GM19240 (cell line): ENCODE measurements at regions not wholly inside any gene's neighbourhood (a gene's known extent, or its start where the extent isn't known, plus 50 kb on each side); places are given as distances from the start of the nearest gene placed in this dataset.
A peak's percentile ranks its signal among the peaks of the same experiment; 100 is the strongest.

ENCODE experiments used
- DNase-seq: peaks from one replicate; pipeline ENCODE4 v3.0.0; 2011; ENCODE audit warnings: low spot score; ENCODE audit not compliant: insufficient read length

GRCh38 chr15:66943456-66944095 is 121.8 kb upstream of the SMAD3 start:
- no peak for DNase-seq

GRCh38 chr15:66944121-66944520 is 121.3 kb upstream of the SMAD3 start:
- DNase-seq, result no peak

- DNase-seq, result no peak
Observed at GRCh38 chr15:66945286-66945685, 120.1 kb upstream of the SMAD3 start.

- no peak for DNase-seq
Observed at GRCh38 chr15:66945842-66946241, 119.6 kb upstream of the SMAD3 start.

GRCh38 chr15:66946578-66947164 is 118.7 kb upstream of the SMAD3 start:
- peak; percentile 71 for DNase-seq

- DNase-seq, result no peak
Observed at GRCh38 chr15:66947471-66947870, 117.9 kb upstream of the SMAD3 start.

GRCh38 chr15:66948294-66948693 is 117.1 kb upstream of the SMAD3 start:
- no peak for DNase-seq

DNA sequence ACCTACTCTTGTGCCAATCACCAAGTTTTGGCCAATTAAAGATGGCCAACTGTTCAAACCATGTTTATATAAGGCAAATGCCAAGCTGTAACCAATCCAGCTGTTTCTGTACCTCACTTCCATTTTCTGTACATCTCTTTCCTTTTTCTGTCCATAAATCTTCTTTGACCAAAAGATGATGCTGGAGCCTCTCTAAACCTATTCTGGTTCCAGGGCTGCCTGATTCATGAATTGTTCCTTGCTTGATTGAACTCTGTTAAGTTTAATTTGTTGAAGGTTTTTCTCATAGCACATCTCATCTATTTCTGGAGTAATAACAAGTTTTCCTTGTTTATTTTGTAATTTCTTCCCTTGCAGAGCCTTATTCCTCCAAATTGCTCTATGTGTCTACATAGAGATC is 115.3 kb upstream of the SMAD3 start:
- DNase-seq, result no peak

DNA sequence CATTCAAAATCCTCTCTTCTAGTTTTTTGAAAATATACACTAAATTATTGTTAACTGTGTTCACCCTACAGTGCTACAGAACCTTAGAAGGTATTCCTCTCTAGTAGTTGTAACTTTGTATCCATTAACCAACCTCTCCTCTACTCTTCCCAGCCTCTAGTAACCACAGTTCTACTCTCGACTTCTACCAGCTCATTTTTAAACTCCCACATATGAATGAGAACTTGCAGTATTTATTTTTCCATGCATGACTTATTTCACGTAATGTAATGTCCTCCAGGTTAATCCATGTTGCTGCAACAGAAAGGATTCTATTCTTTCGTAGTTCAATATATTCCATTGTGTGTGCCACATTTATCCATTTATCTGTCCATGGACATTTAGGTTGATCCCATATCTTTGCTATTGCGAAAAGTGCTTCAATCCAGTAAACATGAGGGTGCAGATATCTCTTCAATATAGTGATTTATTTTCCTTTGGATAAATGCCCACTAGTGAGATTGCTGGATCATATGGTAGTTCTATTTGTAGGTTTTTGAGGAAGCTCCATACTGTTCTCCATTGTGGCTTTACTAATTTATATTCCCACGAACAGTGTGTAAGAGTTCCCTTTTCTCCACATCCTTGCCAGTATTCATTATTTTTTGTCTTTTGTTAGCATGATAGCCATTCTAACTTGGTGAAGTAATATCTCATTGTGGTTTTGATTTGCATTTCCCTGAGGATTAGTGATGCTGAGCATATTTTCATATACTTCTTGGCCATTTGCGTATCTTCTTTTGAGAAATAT is 113.7 kb upstream of the SMAD3 start:
- DNase-seq, result no peak

GRCh38 chr15:66952756-66953522 is 112.5 kb upstream of the SMAD3 start:
- DNase-seq, result no peak

- no peak for DNase-seq
Observed at GRCh38 chr15:66953523-66954229, 111.7 kb upstream of the SMAD3 start.

DNA sequence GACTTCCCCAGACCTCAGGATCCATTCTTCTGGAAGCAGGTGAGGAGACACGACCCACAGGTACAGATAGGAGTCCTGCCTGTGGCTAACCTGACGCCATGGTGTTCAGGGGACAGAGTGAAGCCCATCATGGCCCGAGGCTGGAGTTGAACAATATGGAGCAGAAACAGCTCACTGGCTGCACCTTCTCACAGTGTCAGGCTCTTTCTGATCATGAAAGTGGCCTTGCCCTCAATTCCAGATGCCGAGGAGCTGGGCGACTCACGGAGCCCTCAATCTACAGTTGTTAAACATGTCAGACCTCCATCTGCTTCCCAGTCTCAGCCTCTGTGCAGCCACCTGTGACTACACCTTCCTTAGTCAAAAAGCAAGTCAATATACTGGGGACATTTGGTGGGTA is 110.8 kb upstream of the SMAD3 start:
- DNase-seq, result no peak

- no peak for DNase-seq
Observed at GRCh38 chr15:66955001-66955516, 110.3 kb upstream of the SMAD3 start.

- DNase-seq, result no peak
Observed at GRCh38 chr15:66955871-66956585, 109.4 kb upstream of the SMAD3 start.

DNA sequence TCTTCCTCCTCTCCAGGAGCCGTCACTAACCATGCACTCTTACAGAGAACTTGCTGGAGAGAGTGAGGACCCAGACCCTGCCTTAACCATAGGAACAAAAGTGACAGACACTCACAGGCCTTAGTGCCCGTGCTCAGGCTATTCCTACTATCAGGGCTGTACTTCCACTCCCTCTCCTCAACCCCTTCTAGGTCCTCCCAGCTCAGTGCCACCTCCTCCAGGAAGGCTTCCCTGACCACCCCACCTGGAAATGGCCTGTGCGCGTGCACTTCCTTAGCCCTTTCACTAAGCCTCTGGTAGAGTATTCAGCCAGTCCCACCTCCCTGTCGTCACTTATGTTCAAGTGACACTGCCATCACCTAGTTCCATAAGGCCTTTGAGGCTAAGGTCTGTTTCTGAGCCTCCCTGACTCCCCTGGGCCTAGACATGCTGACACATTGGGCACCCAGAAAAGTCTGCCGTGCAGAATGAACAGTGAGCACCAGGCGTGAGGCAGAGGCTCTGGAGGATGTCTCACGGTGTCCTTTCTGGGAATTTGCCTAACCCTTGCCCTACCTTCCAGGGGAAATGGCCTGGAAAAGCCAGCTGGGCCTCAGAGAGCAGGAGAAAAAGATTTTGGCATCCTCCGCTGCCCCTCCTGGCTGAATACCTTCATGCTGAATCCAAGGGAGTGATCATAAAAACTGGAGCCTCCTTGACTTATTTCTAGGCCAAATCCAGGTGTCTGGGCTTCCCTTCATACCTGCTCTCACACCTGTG is 108.6 kb upstream of the SMAD3 start:
- DNase-seq, result no peak

GRCh38 chr15:66957431-66957720 is 108.0 kb upstream of the SMAD3 start:
- DNase-seq, result no peak

GRCh38 chr15:66959066-66959465 is 106.3 kb upstream of the SMAD3 start:
- DNase-seq, result no peak

DNA sequence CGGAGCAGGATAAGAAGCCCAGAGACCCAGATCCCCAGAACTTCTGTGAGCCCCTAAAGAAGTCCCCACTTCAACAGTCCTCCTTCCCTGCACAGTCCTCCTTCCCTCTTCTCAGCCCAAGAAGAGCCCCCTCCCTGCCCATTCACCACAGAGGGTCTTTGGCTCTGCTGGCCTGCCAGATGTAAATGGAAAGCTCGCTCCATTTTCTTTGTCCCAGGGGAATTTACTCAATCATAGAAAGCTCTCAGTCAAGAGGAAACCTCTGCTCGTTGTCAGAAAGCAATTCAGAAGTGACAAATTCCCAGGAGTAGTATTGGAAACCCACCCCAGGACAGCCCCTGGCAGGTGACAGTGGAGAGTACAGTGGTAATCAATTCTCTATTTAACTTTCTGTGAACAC is 105.5 kb upstream of the SMAD3 start:
- no peak for DNase-seq

GRCh38 chr15:66960519-66960918 is 104.9 kb upstream of the SMAD3 start:
- no peak for DNase-seq

DNA sequence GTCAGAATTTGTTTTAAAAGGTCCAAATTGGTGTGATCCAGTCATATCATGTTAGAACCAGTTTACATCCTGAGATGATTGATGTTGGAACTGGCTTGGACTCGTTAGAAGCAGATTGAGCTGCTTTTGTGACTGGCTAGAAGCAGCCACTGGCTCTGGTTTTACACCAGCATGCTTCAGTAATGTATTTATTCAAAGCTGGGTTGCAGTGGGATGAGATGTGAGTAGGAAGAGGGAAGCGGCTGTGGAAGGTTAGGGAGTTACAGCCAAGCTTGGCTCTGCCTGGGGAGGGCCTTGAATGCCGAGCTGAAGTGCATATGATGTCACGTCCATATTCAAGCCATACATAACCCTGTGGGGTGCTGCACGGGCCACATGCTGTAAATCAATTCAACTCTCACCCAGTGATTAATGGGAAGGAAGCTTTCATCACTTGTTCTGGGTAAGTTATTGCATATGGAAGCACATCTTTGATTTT is 104.0 kb upstream of the SMAD3 start:
- DNase-seq, result no peak
